Neural crest cell (in vitro differentiated cells): ENCODE measurements at regions not wholly inside any gene's neighbourhood (a gene's known extent, or its start where the extent isn't known, plus 50 kb on each side); places are given as distances from the start of the nearest gene placed in this dataset.
"Not testable (repeated sequence)": the region's sequence is repeated elsewhere in the genome, so short reads cannot be mapped to it uniquely, and the experiment has no call there.

Source experiments
- DNase-seq: peaks from one replicate; pipeline ENCODE4 v3.0.0; 2021; ENCODE audit warnings: low read depth, mixed read lengths, low spot score
- H3K27ac Mint-ChIP-seq: one replicate; pipeline ENCODE4 v1.8.0; 2021; ENCODE audit warnings: mild to moderate bottlenecking, mixed read lengths; ENCODE audit not compliant: unreplicated experiment
- H3K27me3 Mint-ChIP-seq: 2 replicates; pipeline ENCODE4 v1.8.0; 2021; ENCODE audit warnings: low read depth, mild to moderate bottlenecking, mixed read lengths
- H3K36me3 Mint-ChIP-seq: 2 replicates; pipeline ENCODE4 v1.8.0; 2021; ENCODE audit warnings: low read depth, mild to moderate bottlenecking, mixed read lengths
- H3K4me1 Mint-ChIP-seq: 2 replicates; pipeline ENCODE4 v1.8.0; 2021; ENCODE audit warnings: mixed read lengths
- H3K4me3 Mint-ChIP-seq: one replicate; pipeline ENCODE4 v1.8.0; 2021; ENCODE audit warnings: mild to moderate bottlenecking, mixed read lengths
- H3K9me3 Mint-ChIP-seq: 2 replicates; pipeline ENCODE4 v1.8.0; 2021; ENCODE audit warnings: mixed read lengths
- CTCF ChIP-seq: fragments of 200-600 bp; sonication (generic); conservative IDR thresholded peaks from 2 replicates; pipeline ENCODE4 v1.5.0; 2021; ENCODE audit warnings: antibody characterized with exemption, mild to moderate bottlenecking

DNA sequence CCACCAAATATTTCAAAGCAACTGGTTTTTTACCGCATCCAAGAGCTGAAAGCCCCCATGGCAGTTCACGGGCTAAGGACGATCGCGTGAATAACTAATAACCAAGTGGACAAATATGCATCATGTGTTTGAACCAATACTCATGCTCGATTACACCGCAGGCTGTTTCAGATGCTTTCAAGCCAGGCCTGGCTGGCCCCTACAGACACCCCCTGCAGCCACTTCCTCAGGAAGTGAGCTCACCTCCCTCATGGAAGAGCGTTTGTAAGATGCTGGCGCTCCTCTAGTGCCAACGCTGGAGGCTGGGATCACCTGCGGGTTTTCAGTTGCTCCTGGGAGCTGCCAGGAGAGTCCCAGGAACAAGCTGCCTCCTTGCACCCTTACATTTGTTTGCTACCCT is 53.9 kb upstream of the PTCH1 start:
- H3K4me1 Mint-ChIP-seq = peaks cover 18% of the 10 kb centered on the region
- peak overlapping the region; percentile 65 for H3K27ac Mint-ChIP-seq
- no peak for DNase-seq
- no peaks in the 10 kb centered on the region for H3K9me3 Mint-ChIP-seq
- no peaks in the 10 kb centered on the region for H3K36me3 Mint-ChIP-seq
- H3K27me3 Mint-ChIP-seq = no peaks in the 10 kb centered on the region
- H3K4me3 Mint-ChIP-seq = no peak overlapping the region
- TF ChIP-seq CTCF = no peak

- no peaks in the 10 kb centered on the region for H3K27me3 Mint-ChIP-seq
Observed at GRCh38 chr9:95570150-95570549, 53.4 kb upstream of the PTCH1 start.

DNA sequence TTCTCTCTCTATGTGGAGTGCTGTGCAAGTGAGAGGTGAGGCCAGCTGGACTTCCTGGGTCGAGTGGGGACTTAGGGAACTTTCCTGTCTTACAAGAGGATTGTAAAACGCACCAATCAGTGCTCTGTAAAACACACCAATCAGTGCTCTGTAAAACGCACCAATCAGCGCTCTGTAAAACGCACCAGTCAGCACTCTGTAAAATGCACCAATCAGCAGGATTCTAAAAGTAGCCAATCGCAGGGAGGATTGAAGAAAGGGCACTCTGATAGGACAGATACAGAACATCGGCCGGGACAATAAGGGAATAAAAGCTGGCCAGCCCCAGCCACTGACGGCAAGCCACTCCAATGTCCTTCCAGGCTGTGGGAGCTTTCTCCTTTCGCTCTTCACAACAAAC is 52.0 kb upstream of the PTCH1 start:
- not testable (repeated sequence) for H3K9me3 Mint-ChIP-seq, H3K27ac Mint-ChIP-seq, H3K27me3 Mint-ChIP-seq, DNase-seq, H3K36me3 Mint-ChIP-seq, H3K4me3 Mint-ChIP-seq
- peaks cover 19% of the 10 kb centered on the region for H3K4me1 Mint-ChIP-seq

More at GRCh38 chr9:95570150-95570549, 53.4 kb upstream of the PTCH1 start:
- no peak for TF ChIP-seq CTCF
- Mint-ChIP-seq H3K27ac (peak overlapping the region; percentile 57), H3K4me3 (no peak overlapping the region), H3K9me3 (no peaks in the 10 kb centered on the region), H3K4me1 (peaks cover 20% of the 10 kb centered on the region), H3K36me3 (no peaks in the 10 kb centered on the region)
- no peak for DNase-seq
